H4 (cell line): ENCODE measurements at regions not wholly inside any gene's neighbourhood (a gene's known extent, or its start where the extent isn't known, plus 50 kb on each side); places are given as distances from the start of the nearest gene placed in this dataset.
"Not testable (repeated sequence)": the region's sequence is repeated elsewhere in the genome, so short reads cannot be mapped to it uniquely, and the experiment has no call there.

Experiments used
- DNase-seq: peaks from one replicate; pipeline ENCODE4 v3.0.0-alpha.2; 2015; ENCODE audit warnings: low spot score

DNA sequence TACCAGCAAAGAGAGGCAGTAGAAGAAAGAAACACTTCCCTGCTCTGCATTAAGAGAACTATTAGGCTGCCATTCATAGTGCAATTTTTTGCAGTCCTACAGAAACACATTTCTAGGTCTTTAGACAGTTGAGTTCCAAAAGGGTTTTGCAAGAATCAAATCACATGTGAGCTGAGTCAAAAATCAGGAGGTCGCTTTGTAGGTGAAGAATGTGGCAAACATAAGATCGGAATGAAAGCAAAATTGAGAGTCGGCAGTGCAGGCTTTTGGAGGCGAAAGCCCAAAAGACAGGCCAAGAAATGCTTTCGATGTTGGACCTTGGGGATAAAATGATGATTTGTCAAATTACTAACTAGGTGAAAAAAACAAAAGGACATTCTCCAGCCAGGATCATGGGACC, 213.5 kb upstream of the NRIP1 start:
- DNase-seq: no peak

DNA sequence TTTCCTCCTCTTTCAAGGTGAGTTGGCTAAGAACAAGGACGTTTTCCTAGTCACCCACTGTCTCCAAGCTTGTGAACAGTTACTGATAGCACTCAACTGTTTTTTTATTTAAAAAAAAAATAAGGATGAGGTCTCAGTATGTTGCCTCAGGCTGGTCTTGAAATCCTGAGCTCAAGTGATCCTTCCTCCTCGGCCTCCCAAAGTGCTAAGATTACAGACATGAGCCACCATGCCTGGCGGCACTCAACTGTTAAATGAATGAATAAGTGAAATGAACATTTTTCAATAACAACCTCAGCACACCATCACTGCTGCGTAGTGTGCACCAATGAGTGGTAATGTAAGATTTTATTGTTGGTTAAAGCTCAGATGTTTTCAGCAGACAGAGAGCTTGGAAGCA, 214.1 kb upstream of the NRIP1 start:
- no peak for DNase-seq

DNA sequence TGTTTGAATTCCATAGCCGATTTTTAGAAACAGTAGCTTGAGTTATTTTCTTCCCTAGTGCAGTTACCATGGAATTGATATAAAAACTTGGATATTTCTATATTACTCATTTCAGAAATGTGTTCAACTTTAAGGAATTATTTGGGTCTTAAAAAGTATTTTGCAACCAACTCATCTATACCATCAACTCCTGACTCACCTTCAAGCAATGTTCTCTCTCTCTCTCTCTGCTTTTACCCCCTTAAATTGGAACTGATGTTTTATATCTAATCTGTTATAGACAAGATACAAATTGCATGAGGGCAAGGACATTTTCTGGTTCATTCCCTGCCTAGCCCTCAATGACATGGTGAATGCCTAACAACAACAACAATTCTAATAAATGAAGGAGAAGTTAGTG, 214.7 kb upstream of the NRIP1 start:
- DNase-seq: no peak

DNA sequence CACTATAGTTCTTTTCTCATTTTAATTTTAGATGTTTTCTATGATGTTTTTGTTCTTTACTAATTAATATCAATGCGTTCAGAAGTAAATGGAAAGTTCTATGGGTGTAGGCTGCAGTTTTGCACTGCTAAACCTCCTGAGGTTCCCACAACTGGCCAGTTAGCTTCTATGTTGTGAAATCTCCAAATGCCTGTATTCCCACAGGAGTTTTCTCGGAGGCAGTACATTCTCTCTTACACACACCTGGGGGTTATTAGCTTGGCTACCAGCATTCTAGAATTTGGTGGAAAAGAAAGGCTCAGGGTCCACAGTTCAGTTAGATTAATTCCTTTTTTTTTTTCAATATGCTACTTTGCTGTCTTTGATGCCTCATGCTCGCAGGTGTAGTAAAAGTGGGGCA, 216.9 kb upstream of the NRIP1 start:
- DNase-seq: no peak

DNA sequence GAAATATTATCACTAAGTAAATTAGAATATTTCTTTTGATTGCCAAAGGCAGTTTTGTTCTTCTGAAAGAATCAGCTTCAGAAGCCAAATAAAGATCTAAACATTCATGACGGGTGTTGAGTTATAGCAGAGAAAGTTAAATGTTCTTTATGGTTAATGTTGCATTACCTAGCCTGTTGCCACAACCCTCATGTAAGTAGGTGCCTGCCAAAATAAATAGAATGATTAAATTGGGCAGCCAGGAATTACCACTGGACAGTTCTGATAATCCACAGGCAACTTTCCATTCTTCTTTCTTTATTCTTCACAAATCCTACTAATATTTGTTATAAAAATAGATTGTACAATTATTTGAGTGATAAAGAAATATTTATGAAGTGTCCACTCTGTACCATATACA, 217.9 kb upstream of the NRIP1 start:
- no peak for DNase-seq

DNA sequence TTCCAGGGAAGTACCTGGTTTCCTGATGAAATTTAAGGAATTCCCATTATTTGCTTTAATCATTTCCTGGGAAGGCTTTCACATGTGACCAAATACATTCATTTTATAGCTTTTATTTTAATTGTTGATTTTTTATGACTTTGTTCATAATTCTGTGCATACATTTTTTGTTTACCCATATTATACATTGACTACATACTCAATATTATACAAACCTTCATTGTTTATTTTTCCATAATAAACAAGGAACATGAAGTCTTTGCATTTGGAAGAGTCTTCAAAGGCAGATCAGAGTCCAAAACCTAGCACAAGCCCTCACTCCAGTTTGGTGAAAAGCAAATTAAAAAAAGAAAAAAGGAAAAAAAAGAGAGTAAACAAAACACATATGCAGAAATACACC, 218.3 kb upstream of the NRIP1 start:
- no peak for DNase-seq

DNA sequence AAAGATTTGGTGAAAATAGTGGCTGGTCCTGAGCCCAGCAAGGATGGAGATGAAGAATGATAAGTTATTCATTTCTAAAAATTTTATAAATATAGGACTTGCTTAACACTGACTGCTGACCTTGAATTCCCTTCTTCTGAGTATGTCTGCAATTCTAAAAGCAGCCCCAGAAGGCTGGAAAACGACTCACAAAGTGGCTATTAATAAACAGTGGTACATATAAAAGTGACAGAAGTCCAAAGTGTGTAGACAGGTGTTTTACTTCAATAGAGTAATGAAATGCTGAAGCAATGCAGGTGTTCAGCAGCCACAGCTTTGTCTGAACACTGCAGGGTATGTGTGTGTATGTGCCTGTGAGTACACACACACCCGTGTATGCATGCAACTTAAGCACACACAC, 219.0 kb upstream of the NRIP1 start:
- DNase-seq: no peak

GRCh38 chr21:15285556-15285955, 220.8 kb upstream of the NRIP1 start:
- no peak for DNase-seq

- no peak for DNase-seq
These were observed 224.4 kb upstream of the NRIP1 start for GRCh38 chr21:15289246-15289645.

DNA sequence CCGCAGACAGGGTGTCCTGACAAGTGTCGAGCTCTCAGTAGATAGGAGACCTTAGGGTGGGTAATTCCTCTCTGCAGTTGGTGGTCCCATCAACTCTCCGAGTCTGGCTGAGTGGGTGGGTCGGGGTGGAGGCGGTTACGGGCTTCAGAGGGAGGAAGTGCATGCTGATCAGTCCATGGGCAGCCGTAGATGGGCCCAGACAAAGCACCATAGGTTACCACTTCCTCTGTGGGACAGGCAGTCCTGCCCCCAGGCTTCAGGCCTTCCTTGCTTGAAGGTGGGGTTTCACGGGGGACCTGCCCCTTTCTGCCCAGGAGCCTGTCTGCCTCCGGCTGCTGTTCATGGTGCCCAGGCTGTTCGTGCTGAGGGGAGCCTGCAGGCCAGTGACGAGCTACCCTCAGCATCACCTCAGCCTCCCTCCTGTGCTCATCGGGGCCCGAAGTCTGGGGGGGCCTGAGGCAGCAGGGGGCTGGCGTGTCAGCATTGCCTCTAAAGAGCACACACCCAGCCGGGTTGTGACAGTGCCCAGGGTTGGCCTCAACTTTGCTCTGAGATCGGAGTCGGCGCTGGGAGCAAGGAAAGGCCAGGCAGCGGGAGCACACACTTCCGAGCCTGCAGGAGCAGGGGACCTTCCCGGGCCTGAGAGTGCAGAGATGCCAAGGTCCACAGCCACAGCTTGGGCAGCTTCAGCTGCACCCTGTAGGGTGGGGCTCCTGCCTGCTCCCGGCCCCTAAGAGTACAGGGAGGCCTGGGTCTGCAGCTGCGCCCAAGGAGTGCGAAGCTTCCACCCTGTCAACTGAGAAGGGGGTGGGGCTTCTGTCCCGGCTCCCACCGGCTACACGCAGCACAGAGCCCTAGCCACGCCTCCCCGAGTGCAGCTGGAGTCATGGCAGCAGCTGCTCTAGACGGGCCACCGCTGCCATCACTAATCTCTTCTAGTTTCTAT, 225.4 kb upstream of the NRIP1 start:
- no peak for DNase-seq

DNA sequence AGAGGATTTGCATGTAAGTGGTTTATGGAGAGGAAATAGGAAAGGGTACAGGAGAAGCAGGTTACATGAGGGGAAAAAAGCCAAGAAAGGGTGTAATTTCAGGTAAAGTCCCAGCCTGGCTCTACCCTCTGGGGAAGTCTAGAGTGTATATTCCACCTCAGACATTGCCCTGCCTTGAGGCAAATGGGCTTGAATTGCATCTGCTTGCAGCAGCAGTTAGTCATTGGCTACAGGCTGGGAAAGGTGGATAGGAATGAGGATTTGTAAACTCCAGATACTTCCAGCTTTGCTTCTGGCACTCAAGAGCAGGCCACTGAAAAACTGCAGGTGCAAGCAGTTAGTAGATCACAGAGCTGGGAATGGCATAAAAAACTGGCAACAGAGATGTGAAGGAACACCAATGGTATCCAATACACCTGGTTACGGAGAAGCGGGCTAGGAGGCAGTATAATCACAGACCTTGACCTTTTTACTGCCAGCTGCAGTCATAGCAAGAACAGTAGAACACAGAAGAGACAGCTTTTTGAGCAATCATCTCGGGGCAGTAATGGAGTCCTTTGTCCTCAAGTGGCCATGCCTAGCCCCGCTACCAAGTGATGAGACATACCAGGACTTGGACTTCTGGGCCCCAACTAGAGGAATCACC, 226.9 kb upstream of the NRIP1 start:
- no peak for DNase-seq

DNA sequence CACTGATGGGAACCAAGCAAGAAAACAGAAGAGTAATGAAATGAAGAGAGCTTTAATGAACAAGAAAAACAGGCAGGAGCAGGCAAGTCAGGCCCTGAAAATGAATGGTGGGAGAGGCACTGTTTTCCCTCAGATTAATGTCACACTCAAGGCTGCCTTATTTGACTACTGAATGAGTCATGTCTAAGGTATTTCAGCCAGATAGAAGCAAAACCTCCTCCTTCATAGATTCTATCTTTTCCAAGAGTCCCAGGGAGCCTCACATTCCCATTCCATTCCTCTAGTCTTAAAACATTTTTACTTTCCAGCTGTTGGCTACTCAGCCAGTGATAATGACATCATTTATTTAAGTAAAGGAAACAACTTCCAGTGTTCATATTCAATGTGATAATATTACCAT, 228.4 kb upstream of the NRIP1 start:
- DNase-seq: peak; percentile 71

GRCh38 chr21:15295875-15296274, 231.1 kb upstream of the NRIP1 start:
- DNase-seq: no peak

DNA sequence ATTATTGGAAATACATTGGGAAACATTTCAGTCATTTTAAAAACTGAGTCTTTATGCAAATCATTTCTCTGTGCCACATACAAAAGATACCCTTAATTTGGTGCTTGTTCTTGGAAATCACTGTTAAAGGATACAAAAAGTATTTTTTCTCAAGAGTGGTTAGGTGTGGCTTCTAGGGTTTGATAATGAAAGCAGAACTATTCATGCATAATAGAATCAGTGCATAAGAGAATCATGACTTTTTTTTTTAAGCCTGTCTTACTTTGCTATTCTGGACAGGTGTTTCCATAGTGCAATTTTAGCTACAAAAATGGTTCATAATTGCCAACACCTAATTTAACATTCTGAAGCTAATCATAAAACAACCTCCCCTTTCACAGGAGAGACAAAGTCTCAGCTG, 233.0 kb upstream of the NRIP1 start:
- DNase-seq: no peak

GRCh38 chr21:15298306-15298705, 233.5 kb upstream of the NRIP1 start:
- no peak for DNase-seq

DNA sequence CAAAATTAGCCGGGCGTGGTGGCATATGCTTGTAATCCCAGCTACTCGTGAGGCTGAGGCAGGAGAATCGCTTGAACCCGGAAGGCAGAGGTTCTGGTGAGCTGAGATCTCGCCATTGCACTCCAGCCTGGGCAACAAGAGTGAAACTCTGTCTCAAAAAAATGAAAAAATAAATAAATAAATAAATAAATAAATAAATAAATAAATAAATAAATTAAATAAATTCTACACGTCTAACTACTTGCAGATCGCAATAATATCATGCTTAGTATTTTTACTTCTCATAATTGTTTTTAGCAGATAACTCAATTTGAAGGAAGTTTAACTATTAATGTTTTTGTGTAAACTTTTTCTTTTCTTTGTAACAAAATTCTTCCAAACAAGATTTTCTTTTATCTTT, 234.0 kb upstream of the NRIP1 start:
- not testable (repeated sequence) for DNase-seq

GRCh38 chr21:15300131-15300530, 235.3 kb upstream of the NRIP1 start:
- DNase-seq: no peak

GRCh38 chr21:15301014-15301413, 236.2 kb upstream of the NRIP1 start:
- DNase-seq: peak; percentile 55

GRCh38 chr21:15301736-15302135, 236.9 kb upstream of the NRIP1 start:
- no peak for DNase-seq

DNA sequence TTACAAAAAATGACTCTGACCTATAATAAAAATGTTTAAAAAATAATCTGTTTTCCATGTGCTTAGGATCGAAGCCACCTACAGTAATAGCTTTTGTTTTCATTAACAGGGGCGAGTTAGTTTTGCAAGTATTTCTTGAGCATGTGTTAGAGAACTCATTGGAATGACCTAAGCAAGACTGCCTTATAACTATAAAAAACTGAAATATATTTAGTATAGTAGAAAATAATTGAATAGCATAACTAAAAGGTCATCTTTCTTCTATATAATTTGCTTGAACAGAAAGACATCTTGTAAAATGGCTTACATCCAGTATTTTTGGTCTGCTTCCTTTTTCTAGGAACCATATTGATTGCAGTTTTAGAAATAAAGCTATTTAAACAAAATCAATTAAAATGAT, 241.5 kb upstream of the NRIP1 start:
- no peak for DNase-seq

DNA sequence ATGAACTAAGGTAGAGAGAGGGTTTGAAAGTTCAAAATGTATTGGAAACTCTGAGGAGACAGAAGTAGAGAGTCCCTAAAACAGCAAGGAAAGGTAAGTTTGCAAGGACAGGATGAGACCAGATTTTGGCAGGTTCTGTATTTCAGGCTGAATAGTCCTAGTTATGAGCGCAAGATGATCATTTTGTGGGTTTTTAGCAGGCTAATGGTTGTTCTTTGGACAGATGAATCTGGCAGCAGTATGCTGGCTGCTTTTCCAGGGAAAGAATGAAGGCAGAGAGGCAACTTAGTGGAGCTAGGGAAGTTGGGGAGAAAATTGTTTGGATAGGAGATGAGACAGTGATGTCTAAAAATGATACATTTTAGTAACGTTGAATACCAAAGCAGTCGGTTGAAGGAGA, 243.5 kb upstream of the NRIP1 start:
- DNase-seq: no peak

DNA sequence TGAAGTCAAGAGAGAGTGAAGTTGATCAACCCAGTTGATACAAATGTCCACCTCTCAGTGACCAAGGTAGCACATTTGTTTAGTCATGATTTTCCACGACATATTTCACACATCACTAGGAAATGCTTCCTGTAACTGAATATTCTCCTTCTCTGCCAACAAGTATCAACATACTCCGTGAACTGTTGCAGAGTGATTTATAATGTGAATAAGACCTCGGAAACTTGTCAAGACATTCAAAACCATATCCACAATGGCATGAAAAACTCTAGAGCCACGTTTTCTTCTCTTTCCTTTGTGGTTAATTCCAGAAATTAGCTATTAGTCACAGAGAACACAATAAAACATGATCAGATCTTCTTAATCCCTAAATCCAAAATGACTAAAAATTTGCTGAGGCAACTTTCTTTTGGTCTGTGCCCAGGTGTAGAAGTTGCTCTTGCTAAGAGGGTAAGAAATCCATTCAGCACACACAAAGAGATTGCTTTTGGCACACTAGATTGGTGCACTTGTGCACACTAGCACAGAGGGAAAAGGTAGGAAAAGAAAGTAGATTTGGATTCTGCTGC, 244.3 kb upstream of the NRIP1 start:
- DNase-seq: no peak

GRCh38 chr21:15309721-15310120, 244.9 kb upstream of the NRIP1 start:
- no peak for DNase-seq
